Posterior vena cava (tissue), 2 donors: ENCODE measurements at regions not wholly inside any gene's neighbourhood (a gene's known extent, or its start where the extent isn't known, plus 50 kb on each side); places are given as distances from the start of the nearest gene placed in this dataset.

Experiments
- DNase-seq: peaks from one replicate; pipeline ENCODE4 v3.0.0-alpha.2; 2020; ENCODE audit warnings: low spot score
- intact Hi-C, 2 donors: fragments of 100-400 bp; cut with DNase I; formaldehyde crosslinking; loops; one replicate each; pipeline versions ENCODE4 v1.14.1 to v1.14.2; 2022 to 2023
- donor health status: DM: yes; HTN: yes; CAD: no.
- donor health status: DM: yes; HTN: yes; CAD: no.

DNA sequence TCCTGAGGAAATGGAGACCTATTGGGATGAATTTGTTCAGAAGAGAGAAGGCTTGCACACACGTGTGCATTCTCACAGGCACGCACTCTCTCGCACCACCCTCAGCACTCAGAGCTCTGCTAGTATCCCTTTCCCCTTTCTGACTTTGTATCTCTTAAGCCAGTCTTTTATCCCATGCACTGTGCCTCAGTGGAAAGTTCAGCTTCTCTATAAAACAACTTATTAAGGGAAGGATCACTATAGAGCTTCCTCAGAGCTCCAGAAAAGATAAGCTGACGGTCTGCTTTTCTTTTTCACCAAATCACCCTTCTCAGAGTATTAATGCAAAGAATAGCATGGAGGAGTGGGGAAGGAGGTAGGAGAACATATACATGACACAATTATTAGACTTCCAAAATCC is 207.8 kb downstream of the ENC1 start:
- DNase-seq = no peak
- intact Hi-C loops = no loop called here

DNA sequence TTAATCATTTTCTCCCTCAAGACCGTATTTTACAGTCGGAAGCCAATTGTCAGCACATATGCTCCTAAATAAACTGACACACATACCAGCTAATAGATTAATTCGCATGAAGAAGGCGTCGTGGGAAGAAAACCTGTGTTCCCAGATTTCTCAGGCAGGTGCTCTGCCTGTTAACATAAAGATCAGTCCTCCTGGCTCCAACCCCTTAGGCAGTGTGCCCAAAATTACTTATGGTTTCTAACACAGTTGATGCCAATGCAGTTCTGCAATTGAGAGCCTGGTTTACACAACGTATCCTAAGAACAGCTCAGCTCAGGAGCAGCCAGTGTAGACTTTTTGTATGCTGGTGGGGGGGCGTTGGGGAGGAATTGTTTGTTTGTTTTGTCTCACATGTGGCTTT is 208.3 kb downstream of the ENC1 start:
- no peak for DNase-seq
- intact Hi-C loops = no loop called here

DNA sequence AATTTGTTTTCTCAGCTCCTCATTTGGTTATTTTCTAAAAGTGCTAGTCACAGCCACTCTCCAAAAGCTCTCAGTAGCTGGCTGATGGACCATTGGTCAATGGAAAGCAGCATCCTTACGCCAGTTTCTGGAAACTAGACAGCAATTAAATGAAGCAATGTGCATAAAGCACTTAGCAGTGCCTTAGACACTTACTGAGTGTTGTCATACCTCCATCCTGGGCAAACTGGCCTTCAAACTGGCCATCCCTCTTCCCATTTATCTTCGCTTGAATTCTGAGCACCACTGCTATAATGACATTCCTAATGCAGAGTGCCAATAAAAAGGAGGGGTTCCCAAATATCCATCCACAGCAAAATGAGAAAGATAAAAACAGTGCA is 209.2 kb downstream of the ENC1 start:
- intact Hi-C loops = no loop called here
- no peak for DNase-seq

DNA sequence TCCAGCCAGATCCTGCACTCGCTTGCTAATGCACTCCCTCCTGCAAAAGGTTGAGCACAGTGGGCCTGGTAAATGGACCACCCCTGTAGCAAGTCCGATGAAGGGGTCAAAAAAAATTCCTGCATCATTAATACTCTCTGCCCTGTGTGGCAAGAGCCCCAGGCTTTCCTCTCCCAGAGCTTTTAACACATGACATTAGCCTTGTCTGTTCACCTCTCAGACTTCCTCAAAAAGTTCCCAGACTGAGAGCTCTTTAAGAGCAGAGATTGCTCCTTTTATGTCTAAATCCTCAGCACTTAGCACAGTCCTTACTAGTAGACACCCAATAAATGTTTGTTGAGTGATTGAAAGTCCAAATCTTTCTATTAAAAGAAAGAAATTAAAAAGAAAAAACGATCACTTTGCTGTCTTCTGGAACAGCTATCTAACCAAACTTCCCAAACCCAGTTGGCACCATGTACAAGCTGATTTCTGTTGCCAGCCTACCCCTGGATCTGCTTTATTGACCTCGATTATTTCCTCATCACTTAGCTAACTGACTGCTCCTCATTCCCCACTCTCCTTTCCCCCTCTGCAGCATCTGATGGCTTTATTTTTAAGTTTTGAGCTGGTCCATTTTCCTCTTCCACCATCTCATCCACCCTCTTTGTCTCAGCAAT is 209.8 kb downstream of the ENC1 start:
- no peak for DNase-seq
- intact Hi-C loops = no loop called here

DNA sequence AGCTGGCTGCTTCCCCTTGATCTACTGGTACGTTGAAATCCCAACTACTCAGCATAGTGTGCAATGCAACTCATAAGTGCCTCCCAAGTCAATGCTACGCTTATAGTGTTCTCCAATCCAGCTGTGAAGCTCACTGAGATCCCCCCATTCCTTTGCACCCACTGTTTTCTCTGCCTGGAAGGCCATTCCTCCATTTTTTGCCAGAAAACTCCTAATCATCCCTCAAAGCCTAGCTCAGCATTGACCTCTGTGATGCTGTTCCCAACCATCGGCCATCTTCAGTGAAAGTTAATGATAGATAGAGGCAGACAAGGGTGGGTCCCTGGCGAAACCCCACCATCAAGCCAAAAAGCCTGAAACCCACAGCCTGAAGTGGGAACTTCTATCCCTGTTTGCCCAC is 211.0 kb downstream of the ENC1 start:
- DNase-seq = no peak
- intact Hi-C loops = no loop called here

DNA sequence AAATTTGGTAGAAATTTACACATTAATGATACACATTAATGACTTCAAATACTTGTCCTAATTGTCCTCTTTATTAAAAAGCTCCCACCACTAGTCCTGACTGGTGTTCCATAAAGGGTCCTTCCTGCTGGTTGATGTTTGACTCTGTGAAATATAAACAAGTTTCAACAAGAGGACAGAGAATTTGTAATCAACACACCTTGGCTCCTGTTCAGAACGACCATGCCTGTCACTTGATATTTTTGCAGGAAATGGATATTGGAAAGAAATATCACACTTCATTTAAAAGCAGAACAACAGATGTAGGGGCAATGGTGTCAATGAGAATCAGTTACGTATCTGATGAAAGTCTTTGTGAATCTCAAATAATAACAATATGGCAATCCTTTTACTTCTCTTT is 211.7 kb downstream of the ENC1 start:
- intact Hi-C loops = no loop called here
- no peak for DNase-seq

DNA sequence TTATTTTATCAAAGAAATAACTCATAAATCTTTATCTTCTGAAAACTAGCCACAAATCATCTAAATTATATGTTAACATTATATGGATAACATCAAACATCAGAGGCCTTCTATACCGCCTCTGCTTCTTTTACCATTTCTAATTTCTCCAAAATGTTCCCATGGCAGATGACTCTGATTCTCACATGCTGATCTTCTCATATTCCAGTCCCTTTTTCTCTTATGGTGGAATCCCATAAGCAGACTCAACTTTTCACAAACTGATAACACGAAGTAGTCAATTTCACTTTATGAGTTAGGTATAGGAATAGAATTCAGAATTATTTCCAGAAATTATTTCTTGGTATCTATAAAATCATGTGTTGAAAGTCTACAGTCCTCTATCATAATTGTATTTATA is 212.3 kb downstream of the ENC1 start:
- no peak for DNase-seq
- intact Hi-C loops = no loop called here

DNA sequence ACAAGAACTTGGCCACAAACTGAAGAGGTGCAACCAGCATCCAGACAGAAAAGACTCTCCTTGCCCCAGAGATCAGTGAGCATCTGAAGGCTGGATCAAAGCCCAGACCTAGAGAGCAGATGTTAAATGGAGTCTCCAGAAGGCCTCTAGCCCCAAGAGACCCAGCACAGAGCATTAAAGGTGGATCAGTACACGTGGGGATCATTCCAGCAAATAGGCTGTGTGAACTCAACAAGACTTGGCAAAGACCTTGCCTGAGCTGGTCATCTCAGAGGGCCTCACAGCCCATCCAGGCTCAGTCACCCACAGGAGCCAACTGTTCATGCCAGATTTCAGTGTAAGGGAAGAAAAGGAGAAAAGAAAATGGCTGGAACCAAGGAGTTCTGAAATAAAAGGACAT is 214.0 kb downstream of the ENC1 start:
- no peak for DNase-seq
- intact Hi-C loops = no loop called here

DNA sequence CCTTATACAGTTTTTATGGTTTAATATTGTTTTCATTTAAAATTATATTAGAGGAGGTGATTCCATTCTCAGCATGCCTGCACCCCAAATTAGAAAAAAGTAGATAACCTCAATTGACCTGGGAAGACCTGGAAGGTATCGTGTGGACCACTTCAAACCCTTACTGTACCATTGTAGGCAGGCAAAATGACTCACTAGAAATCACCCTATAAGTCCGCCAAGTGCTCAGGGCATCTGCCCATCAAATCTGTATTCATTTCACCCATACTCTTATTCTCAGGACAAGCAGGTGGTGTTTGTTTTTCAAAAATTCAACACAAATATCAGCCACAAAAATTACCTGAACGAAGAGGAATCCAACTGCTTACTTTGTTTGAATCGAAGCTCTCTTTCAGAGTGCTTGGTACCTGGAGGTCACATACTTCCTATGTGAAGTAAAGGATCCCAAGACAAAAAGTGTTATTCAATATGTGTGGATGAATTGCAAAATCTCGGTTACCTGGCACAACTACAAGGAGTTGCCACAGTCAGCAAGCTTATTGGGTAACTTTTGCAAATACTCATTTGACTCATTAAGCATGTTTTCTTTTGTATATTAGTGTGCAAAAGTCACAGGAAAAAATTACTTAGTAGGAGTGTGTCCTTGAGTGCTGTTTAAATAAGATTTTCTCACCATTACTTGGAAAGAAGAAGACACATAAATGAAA is 216.2 kb downstream of the ENC1 start:
- no peak for DNase-seq
- intact Hi-C loops = no loop called here

DNA sequence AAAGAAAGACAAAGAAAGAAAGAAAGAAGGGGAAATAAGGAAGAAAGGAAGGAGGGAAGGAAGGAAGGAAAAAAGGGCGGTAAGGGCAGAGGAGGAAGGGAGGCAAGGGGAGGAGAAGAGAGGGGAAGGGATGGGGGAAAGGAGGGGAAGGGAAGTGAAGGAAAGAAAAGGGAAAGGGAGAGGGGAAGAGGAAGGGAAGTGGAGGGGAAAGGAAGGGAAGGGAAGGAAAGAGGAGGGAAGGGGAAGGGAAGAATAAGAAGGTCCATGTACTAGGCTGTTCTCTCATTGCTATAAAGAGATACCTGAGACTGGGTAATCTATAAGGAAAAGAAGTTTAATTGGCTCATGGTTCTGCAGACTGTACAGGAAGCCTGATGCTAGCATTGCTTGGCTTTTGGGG is 217.1 kb downstream of the ENC1 start:
- DNase-seq = no peak
- intact Hi-C loops = no loop called here

DNA sequence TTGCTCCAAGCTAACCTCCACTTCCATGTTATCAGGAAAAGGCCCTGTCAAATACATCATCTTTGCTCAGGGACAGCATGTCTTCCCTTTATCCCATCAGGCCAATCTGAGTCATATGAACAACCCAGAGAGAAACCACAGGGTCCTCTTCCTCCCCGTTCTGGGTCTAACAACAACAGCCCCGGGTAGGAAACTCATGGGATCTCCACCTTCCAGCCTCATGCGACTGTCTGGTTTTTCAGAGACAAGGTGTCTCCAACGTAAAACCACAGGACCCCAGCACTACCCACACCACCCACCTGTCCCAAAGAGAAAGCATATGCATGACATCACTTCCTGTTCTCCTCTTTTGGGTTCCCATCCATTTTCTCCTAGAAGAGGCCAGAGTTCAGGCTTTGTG is 217.9 kb downstream of the ENC1 start:
- intact Hi-C loops = no loop called here
- no peak for DNase-seq

DNA sequence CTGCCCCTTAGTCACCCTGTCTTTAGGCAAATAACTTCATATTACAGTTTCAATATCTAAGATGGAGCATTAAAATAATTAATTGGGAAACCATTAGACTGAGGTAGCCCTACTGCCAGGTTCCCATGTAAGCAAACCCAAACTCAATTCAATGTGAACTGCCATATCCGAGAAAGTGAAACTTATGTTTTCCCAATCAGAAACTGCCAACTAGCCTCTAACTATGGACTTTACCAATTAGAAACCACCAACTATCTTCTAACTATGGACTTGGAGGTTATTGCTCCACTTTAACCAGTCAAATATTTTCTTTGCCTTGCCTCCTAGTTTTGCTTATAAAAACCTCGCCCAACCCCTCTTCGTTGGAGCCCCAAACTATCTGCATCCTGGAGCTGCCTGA is 218.5 kb downstream of the ENC1 start:
- intact Hi-C loops = no loop called here
- DNase-seq = no peak

DNA sequence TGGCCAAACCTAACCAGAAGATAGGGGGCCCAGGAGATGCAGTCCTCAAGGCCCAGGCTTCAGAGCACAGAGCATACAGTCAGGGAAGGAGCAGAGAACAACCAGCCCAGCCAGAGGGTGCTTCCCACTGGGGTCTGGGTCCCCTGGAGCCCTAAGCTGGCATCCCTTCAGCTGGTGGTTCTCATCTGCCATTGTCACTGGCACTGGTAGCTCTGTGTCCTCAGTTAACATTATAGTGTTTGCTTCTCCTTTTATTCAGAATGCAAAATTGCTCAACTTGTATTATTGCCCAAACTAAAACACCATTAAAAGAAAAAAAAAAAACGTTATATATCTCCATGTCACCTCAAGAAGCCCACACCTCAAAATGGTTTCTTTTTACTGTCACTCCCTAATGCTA is 219.2 kb downstream of the ENC1 start:
- intact Hi-C loops = no loop called here
- DNase-seq = no peak

DNA sequence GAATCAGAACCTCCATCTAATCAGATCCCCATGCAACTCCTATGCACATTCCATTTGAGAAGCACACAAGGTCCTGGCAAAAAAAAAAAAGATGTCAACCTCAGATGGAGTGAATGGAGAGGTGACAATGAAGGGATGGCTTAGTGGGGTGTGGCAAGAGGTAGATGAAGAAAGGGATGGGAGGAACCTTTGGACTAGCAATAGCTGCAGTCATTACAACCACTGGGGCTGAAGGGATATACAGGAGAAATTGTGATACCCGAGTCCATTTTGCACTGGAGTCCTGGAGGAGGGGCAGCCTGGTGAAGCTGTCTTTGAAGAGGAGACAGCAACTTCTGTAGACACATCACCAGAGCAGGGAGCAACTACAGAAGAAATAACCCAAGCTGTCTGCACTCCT is 219.6 kb downstream of the ENC1 start:
- no peak for DNase-seq
- intact Hi-C loops = no loop called here

DNA sequence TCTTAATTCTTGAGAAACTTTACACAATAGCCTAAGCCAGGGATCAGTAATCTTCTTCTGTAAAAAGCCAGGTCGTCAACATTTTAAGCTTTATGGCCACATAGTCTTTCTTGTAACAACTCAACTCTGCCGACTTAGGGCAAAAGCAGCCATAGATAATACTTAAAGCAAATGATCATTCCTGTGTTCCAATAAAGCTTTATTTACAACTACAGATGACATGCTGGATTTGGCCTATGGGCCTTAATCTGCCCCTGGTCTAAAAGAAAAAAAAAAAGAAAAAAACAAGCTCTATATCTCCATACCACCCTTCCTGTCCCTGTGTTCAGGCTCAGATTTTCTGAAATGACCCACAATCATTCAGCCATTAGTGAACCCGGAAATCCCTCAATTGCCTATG is 220.3 kb downstream of the ENC1 start:
- intact Hi-C loops = no loop called here
- DNase-seq = no peak

DNA sequence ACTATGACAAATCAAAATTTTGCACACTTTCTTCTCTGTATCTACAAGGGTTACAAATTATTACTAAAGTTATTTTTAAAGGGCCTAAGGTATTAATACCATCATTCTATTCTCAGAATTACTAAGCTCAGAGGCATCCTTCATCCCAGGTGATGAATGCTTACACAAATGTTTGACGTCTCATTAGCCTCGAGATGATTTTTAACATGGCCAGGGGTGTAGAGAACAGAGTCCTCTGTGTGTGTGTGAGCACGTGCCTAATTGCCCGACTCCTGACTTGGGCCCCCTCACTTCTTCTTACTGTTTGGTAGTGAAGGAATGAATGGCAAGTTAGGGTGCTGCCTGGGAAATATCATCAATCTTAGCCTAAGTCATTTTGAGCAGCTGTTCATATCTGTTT is 221.1 kb downstream of the ENC1 start:
- intact Hi-C loops = no loop called here
- no peak for DNase-seq

DNA sequence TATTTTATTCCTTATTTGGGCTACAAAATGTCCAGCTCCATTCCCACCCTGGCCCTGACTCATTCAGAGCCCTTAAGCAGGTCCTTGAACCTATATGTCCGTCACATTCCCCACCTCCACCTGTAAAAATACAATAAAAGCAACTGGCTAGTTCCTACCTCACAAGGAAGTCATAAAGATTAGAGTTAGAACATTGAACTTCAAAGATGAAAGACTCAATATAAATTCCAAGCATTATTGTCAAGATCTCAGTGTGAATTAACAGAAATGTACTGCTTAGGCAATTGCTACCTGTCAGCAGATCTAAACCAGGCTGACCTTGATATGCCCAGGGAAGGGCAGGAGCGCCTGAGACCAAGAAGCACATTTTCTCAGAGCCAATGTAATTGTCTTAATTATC is 221.8 kb downstream of the ENC1 start:
- DNase-seq = no peak
- intact Hi-C loops = no loop called here

DNA sequence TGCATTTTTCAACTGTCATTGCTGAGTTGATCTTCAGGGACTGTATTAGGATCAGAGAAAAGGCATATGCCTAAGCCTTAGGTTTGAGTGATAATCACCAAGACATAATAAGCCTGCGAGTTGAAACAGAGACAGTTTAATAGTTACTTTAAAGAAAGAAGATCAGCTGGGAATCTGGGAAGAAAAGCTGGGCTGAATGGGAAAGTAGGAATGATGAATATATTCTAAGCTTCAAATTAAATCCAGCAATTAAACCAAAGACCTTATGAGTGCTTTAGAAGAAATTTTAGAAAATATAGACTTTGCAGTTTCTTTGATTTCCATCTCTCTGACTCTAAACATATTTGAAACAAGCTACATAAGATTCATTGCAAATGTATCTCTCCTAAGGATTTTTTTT is 222.3 kb downstream of the ENC1 start:
- no peak for DNase-seq
- intact Hi-C loops = no loop called here

DNA sequence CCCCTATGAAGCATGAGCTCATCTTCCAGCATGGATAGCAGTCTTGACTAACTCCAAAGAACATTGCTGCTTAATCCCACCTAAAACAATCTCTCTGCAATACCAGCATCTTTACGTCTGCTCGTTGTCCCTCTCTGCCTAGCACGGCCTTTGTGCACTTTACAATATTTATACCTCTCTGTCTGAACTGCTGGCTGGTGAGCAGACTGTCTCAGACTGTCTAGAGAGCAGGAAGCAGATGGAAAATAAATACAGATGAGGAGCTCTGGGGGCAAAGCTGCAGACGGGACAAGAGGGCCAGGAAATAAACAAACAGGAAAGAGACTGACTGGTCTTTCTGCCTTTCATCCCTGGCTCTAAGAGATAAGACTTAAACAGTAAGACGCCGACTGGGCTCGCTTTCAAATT is 224.8 kb downstream of the ENC1 start:
- no peak for DNase-seq
- intact Hi-C loops = no loop called here

DNA sequence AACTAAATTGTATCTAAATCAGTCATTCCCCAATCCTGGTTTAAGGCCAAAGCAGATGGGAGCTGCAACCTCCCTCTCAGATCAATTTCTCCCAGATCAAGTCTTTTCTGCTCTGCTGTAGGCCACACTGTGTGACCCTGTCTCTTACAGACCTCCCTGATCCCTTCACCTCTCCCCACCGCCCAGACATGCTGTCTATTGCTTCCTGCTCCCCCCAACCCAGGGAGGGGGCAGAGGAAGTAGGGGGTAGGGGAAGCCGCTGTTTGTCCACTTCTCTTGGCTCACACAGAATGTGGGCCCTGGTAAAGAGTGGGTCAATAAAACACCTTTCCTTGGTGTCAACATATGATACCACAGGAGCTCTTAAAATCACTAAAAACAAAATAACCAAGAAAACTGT is 226.3 kb downstream of the ENC1 start:
- intact Hi-C loops = no loop called here
- DNase-seq = no peak

DNA sequence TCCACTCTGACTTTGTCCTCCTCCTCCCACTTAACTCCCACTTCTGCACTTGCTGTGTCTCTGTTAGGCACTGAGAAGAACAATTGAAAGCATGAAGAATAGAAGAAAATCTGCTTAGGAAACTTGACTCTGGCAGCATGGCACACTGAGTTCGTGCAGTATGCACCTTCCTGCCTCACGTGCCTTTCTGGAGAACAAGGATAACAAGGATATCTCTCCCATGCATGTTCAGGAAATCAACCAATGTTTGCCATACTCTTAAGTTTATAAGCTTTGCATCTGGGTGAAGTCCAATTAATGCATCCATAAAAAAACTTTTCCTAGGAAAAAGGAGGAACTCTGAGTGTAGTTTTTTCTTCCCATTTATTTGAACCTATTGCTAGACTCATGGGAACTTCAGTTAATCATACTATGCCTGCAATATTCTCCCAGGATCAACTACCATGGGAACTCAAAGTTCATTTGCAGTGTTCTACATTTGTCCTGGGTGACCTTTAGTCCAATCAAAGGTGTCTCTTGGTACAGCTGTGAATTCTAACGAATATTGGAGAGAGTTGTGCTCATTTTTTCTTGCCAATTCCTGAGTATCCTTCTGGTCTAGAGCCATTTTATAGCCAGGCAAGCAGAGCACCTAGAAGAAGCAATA is 227.0 kb downstream of the ENC1 start:
- intact Hi-C loops = no loop called here
- DNase-seq = no peak
